ENCODE measurements at regions not wholly inside any gene's neighbourhood (a gene's known extent, or its start where the extent isn't known, plus 50 kb on each side); places are given as distances from the start of the nearest gene placed in this dataset.

GRCh38 chr1:81424816-81425215 is 375.9 kb upstream of the ADGRL2 start:
- TF ChIP-seq GABPA (IDR thresholded peaks at IDR 0.05; ENCODE audit: low read depth) (no peak), POLR2AphosphoS5 (IDR thresholded peaks at IDR 0.05; ENCODE audit: low read depth) (no peak), CTCF (IDR thresholded peaks at IDR 0.05; ENCODE audit: insufficient read depth, low read length) (no peak), REST (IDR thresholded peaks at IDR 0.05; ENCODE audit: insufficient replicate concordance, low read depth) (no peak), SPI1 (IDR thresholded peaks at IDR 0.05; ENCODE audit: borderline replicate concordance, low read depth) (no peak)
